ENCODE measurements at regions not wholly inside any gene's neighbourhood (a gene's known extent, or its start where the extent isn't known, plus 50 kb on each side); places are given as distances from the start of the nearest gene placed in this dataset.
"Not testable (repeated sequence)": the region's sequence is repeated elsewhere in the genome, so short reads cannot be mapped to it uniquely, and the experiment has no call there.

DNA sequence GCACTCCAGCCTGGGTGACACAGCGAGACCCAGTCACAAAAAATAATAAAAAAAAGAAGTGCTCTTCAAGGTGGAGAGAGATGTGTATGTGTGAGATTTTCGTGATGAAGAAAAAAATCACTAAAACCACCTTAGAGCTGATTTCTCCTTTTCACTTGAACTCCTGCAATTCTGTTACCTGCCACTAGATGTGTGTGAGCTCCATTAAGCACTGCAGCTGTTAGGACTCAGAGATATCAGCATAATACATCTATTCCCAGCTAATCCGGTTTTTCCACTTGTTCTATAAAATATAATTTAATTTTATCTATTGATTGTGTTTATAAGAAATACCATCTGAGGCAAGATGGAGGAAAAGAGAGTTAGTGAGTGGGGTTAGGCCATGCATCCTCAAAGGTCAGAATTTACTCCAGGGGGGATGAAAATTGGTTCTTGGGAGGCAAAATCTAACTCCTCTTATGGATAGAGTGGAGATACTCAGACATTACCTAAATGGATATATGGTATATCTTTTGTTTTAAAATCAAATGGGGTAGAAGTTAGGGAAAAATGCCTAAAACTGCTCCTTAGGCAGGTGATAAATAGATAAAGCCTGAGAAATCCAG lies 152.7 kb downstream of the IL20RB start:
- in situ Hi-C loops (cut with MboI; ENCODE audit: low sequenced_read_pairs), result loop anchor here (25.0 kb wide), 2 partner anchors 577 to 827 kb away; no protein-coding TSS in a partner anchor

GRCh38 chr3:137111497-137111896 lies 153.7 kb downstream of the IL20RB start:
- in situ Hi-C loops (cut with MboI; ENCODE audit: low sequenced_read_pairs), result loop anchor here (25.0 kb wide), 2 partner anchors 576 to 826 kb away; no protein-coding TSS in a partner anchor

DNA sequence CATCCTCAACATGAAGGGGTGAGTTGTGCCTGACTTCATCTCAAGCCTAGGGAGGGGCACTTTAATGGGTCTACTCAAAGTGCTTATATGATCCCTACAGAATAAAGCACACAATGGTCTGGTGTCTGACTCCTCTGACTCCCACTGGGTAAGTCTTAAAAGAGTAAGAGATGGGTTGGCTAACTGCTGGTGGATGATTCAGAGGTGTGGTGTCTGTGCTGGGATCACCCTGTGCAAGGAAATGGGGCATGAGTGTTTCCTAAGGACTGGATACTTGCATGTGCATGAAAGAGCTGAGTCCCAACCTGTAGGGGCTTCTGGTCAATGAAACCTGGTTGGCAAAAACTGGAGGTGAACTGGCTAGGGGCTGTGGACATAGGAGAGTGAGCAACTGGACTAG lies 158.8 kb downstream of the IL20RB start:
- in situ Hi-C loops (cut with MboI; ENCODE audit: low sequenced_read_pairs), result loop anchor here (25.0 kb wide), 2 partner anchors 571 to 821 kb away; no protein-coding TSS in a partner anchor

- in situ Hi-C loops (cut with MboI; ENCODE audit: low sequenced_read_pairs), result loop anchor here (25.0 kb wide), 2 partner anchors 565 to 815 kb away; no protein-coding TSS in a partner anchor
Measured at GRCh38 chr3:137121704-137122314, 164.0 kb downstream of the IL20RB start.

DNA sequence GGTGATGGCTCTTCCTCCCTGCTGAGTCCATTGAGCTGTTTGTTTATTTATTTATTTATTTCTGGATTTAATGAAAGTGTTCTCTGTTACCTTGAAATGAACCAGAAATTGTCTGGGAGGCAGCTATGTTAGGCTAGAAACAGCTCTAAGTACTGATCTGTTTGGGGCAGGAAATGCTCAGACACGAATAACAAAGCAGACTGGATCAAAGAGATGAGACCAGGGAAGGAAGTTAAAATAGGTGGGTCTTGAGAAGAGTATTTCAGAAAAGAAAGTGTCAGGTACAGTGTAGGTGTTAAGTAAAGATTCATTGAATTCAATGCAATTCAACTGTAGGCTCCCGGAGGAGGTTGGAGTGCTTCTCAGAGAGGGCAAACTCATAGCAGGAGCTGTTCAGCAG lies 173.3 kb downstream of the IL20RB start:
- in situ Hi-C loops (cut with MboI; ENCODE audit: low sequenced_read_pairs), result no loop called here

GRCh38 chr3:137134431-137134830 lies 176.6 kb downstream of the IL20RB start:
- in situ Hi-C loops (cut with MboI; ENCODE audit: low sequenced_read_pairs), result no loop called here

DNA sequence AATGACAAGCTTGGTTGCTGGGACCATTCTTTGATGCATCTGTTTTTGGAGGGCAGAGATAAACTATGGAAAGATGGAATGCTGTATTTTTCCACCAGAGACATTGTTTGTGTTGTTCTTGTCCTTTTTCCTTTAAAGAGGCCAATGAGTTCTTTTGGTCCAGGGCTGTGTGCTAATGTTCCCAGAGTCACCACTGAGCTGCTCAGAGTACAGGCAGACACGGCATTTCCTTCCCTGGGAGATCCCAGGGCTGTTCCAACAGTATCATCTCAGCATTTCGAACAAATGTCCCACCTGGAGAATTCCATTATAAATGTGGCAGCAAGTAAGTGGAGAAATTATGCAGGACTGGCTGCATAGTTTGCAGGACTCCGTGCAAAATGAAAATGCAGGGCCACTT lies 190.6 kb downstream of the IL20RB start:
- in situ Hi-C loops (cut with MboI; ENCODE audit: low sequenced_read_pairs), result no loop called here

DNA sequence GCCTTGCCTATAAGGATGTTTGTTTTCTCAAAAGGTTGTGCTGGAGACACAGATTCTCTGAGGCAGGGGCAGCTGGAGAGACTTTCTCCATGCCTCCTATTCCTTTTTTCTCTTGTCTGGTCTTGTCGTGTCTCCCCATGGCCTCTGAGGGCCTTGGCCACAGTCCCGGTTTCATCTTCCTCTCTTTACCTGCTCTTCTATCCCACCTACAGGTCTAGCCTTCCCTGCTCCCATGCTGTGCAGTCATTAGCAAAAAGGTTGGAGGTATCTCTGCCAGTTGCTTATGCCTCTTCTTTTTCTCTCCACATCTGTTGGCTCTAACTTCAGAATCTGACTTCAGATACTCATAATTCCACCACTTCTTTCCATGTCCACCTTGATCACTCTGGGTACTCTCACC lies 191.1 kb downstream of the IL20RB start:
- in situ Hi-C loops (cut with MboI; ENCODE audit: low sequenced_read_pairs), result no loop called here

GRCh38 chr3:137150825-137151224 lies 193.0 kb downstream of the IL20RB start:
- in situ Hi-C loops (cut with MboI; ENCODE audit: low sequenced_read_pairs), result no loop called here

DNA sequence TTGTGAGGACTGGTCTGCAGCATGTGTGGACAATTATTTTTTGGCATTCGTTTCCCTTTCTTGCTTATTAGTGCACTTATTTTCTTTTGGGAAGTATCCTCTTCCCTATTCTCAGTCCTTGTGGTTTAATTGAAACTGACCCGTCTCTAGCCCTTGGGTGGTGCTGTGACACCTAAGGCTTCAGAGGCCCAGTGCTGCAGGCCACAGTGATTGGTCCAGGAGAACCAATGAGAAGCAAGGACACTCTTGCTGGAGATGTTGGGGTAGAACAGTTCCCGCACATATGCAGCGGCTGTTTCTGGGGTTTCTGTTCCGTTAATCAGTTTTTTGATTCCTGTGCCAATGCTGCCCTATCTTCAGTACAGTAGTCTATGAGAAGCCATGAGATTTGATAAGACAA lies 195.3 kb downstream of the IL20RB start:
- in situ Hi-C loops (cut with MboI; ENCODE audit: low sequenced_read_pairs), result not testable (repeated sequence)

DNA sequence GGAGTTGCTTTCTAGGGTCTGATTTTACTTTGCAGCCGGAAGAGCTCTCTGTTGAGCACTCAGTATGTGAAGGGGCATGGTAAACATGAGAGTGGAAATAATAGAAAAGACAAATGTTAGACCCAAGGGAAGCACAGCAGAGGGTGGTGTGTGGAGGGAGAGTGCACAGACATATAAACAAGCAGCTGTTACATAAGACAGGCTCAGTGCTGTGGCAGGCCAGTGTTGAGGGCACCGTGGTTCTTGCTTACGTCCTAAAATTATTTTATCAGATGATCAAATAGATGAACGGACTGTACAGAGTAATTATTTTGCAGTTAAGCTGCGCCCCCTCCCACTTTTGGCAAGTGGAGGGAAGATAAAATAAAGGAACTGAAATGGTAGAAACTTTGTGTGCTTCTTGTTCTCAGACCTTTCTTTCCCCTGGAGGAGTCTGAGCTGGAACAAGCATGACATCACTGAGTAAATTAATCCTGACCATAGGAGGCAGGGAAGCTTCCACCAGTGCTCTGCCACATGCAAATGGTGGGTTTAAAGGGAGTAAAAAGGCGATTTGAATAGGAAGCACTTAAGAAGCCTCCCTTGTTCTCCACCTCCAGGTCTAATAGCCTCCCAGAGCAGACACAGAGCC lies 205.6 kb downstream of the IL20RB start:
- in situ Hi-C loops (cut with MboI; ENCODE audit: low sequenced_read_pairs), result no loop called here

- in situ Hi-C loops (cut with MboI; ENCODE audit: low sequenced_read_pairs), result no loop called here
Measured at GRCh38 chr3:137163958-137164357, 206.2 kb downstream of the IL20RB start.

DNA sequence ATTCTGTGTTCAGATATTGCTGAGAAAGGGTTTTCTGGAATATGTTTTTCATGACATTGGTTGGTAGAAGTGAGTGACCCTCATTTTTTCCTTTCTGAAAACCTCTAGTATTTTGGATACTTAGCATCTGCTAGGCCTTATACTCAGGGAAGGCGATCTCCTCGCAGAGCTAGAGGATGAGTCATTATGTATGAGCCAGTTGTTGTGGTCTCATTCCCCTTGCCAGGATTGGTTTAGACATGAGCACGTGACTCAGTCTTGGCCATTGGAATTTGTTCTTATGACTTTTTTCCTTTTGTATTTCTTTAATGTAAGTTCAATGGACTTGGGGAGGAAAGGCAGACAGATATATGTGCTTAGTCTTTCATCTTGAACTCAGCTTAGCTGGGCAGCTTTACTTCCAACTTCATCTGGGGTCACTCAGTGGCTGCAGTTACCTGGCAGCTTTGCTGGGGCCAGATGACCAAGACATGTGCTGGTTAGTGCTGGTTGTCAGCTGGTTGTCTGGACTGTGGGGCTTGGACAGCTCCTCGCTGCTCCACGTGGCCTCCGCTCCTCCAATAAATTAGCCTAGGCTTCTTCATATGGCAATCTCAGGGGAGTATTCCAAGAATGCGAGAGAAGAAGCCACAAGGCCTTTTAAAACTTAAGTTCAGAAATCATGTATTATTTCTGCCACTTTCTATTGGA lies 207.5 kb downstream of the IL20RB start:
- in situ Hi-C loops (cut with MboI; ENCODE audit: low sequenced_read_pairs), result no loop called here

DNA sequence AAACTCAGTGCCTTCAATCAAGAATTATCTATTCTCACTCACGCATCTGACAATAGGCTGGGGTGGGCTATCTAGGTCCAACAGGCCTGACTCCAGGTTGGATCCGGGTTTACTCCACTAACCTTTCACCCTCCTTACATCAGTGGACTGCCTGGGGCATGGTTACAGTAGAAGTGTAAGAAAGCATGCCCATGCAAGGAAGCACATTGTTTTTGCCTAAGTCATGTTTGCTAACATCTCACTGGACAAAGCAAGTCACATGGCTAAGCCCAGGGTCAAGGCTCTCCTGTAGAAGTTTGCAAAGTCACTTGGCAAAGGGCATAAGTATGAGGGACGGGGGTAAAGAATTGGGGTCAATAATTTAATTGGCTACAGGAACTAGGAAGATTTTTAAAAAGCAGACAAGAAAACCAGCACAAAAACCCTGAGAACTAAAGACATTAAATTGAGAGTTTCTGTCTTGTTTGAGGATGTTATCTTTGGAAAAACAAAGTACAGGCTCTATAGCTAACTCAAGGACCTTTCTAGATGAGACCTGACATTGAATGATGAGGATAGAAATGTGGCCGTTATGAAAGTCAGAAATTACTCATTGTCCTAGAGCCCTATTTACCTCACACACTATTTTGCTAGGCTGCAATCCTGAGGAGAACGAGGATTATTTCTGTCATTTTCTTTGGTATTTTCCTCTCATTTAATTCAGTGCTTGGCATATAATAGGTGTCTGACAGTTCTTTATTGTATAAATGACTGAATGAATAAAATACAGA lies 214.2 kb downstream of the IL20RB start:
- in situ Hi-C loops (cut with MboI; ENCODE audit: low sequenced_read_pairs), result no loop called here

DNA sequence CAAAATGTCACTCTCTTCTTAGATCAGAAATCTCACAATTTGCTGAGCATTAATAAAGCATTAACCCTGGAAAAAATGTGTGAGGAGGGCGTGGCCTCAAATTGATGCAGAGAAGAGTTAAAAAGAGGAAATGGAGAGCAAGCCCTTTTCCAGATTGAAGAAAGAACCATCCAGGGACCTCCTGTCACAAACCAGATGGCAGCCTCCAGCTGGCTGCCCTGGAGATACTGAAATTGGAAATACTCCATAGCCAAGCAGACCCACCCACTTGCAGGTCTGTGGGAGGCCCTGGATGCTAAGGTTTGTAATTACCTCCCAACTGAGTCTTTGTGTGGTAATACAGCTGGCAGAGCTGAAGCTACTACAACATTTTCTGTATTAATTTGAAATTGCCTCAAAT lies 214.9 kb downstream of the IL20RB start:
- in situ Hi-C loops (cut with MboI; ENCODE audit: low sequenced_read_pairs), result no loop called here

DNA sequence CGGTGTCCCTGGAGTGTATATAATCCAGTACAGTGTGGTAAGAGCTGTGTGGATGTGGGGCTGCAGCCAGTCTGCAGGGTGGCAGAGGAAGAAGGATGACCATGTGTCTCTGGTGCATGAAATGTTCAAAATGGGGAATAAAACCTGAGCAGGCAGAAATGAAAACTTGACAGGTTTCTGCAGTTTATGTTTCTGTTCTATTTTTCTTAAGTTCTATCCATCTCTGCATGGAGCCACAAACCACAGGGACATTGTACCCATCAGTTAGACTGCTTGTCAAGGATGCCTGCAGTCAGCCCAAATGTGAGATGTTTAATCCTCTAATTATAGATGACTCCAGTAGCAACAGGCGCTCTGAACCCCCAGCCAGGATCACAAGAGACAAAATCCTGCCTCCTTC lies 216.7 kb downstream of the IL20RB start:
- in situ Hi-C loops (cut with MboI; ENCODE audit: low sequenced_read_pairs), result no loop called here

DNA sequence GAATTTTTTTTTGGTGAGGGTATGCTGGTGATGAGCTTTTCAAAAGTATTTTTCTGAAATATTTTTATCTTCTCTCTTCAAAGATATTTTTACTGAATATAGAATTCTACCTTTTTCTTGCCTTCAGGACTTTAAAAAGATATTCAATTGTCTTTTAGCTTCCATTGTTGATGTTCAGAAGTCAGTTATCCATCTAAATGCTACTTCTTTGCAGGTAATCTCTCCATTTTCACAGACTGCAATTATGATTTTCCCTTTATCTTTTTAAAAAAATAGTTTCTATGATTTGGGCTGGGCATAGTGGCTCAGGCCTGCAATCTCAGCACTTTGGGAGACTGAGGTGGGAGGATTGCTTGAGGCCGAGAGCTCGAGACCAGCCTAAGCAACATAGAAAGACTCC lies 222.4 kb downstream of the IL20RB start:
- in situ Hi-C loops (cut with MboI; ENCODE audit: low sequenced_read_pairs), result no loop called here

DNA sequence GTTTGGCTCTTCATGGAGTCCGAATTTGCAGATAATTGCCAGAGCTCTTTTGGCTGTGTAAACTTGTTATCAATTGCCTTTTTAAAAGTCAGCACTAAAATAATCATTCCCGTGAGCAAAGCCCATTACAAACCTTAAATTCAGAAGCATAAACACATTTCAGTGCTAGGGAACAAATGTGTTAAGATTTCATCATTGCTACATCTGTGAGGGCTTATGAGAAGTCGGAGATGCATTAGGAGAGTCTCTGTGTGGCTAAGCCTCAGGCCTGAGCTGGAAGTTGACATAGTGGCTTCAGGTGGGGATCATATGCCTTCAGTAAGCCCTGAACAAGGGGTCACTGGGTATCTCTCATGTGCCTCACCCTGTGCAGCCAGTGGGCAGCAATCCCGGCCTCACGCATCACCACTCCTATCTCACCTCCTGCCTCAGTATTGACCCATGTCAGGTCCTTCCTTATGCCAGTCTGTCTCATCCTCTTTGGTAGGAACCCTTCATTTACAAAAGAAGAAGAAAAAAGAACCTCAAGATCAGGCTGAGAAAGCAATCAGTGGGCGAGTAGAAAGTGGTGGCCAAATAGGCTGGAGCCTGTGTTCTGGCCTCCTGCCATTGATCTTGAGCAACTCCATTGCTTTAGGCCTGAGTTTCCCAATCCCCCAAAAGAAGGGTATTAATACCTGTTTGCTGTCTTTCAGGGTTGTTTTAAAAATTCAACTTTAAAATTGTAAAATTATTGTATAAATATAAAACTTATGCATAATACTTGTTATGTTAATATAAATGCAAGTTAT lies 233.5 kb downstream of the IL20RB start:
- in situ Hi-C loops (cut with MboI; ENCODE audit: low sequenced_read_pairs), result no loop called here

GRCh38 chr3:137191951-137192350 lies 234.2 kb downstream of the IL20RB start:
- in situ Hi-C loops (cut with MboI; ENCODE audit: low sequenced_read_pairs), result no loop called here

- in situ Hi-C loops (cut with MboI; ENCODE audit: low sequenced_read_pairs), result no loop called here
Measured at GRCh38 chr3:137194301-137194700, 236.5 kb downstream of the IL20RB start.

All from HL-60/S4 (cell line).